A673 (cell line): ENCODE measurements at regions not wholly inside any gene's neighbourhood (a gene's known extent, or its start where the extent isn't known, plus 50 kb on each side); places are given as distances from the start of the nearest gene placed in this dataset.

ENCODE experiments used
- BruUV-seq: library from RNA; stranded (reverse); fragments of 400-500 nt; replicated peaks from 2 replicates; lab custom pipeline; 2021; lab: Mats Ljungman, UMichigan
- CTCF ChIA-PET: fragments of 300-600 bp; sonication (Branson Sonifier 250); formaldehyde crosslinking; loops from one replicate; lab custom pipeline; 2022; ENCODE audit warnings: antibody characterized with exemption; lab: Charles Lee
- POLR2A ChIA-PET: fragments of 300-600 bp; sonication (Branson Sonifier 250); formaldehyde crosslinking; loops from one replicate; lab custom pipeline; 2022; ENCODE audit warnings: antibody characterized with exemption; ENCODE audit not compliant: low non-redundant PET; lab: Charles Lee
- DNase-seq: peaks from one replicate; pipeline ENCODE4 v3.0.0-alpha.2; 2015; ENCODE audit warnings: low spot score
- H3K27ac ChIP-seq: fragments of 200-600 bp; sonication (generic); 2 replicates; pipeline ENCODE4 v1.5.1; 2016; ENCODE audit warnings: mixed run types, low read depth, mild to moderate bottlenecking, mixed read lengths, antibody characterized with exemption, low read length; ENCODE audit not compliant: poor library complexity, severe bottlenecking
- H3K27me3 ChIP-seq: fragments of 200-600 bp; sonication (generic); replicated peaks from 2 replicates; pipeline ENCODE4 v1.6.1; 2017; ENCODE audit warnings: mixed run types, low read depth, mild to moderate bottlenecking, mixed read lengths, antibody characterized with exemption, low read length; ENCODE audit not compliant: insufficient read depth, poor library complexity
- H3K36me3 ChIP-seq: fragments of 200-600 bp; sonication (generic); 2 replicates; pipeline ENCODE4 v1.6.1; 2016; ENCODE audit warnings: mixed run types, mild to moderate bottlenecking, mixed read lengths, antibody characterized with exemption, low read length; ENCODE audit not compliant: insufficient read depth, poor library complexity, severe bottlenecking
- H3K4me1 ChIP-seq: fragments of 200-600 bp; sonication (generic); 2 replicates; pipeline ENCODE4 v1.6.1; 2017; ENCODE audit warnings: mixed run types, mild to moderate bottlenecking, mixed read lengths, antibody characterized with exemption, low read length; ENCODE audit not compliant: insufficient read depth, poor library complexity, severe bottlenecking
- H3K4me3 ChIP-seq: fragments of 200-600 bp; sonication (generic); 2 replicates; pipeline ENCODE4 v1.5.1; 2016; ENCODE audit warnings: low read depth, mixed run types, mild to moderate bottlenecking, mixed read lengths, low read length; ENCODE audit not compliant: poor library complexity, severe bottlenecking
- H3K9me3 ChIP-seq: fragments of 200-600 bp; sonication (generic); 2 replicates; pipeline ENCODE4 v1.6.1; 2016; ENCODE audit warnings: mixed run types, low read depth, mild to moderate bottlenecking, mixed read lengths, antibody characterized with exemption, low read length; ENCODE audit not compliant: poor library complexity, severe bottlenecking
- CTCF ChIP-seq: fragments of 300-800, 200-600 bp; sonication (generic); conservative IDR thresholded peaks from 2 replicates; pipeline ENCODE4 v1.5.1; 2017; ENCODE audit warnings: low read depth, mild to moderate bottlenecking, antibody characterized with exemption, low read length, moderate library complexity, mixed read lengths
- EZH2 ChIP-seq: fragments of 200-600 bp; sonication (generic); IDR thresholded peaks from 2 replicates; pipeline ENCODE4 v1.6.1; 2017; ENCODE audit warnings: borderline replicate concordance, low read depth, mild to moderate bottlenecking, mixed read lengths, antibody characterized with exemption, low read length; ENCODE audit not compliant: poor library complexity, severe bottlenecking
- intact Hi-C: fragments of 100-400 bp; cut with micrococcal nuclease; formaldehyde crosslinking; loops from one replicate; pipeline ENCODE4 v1.10.0; 2022; ENCODE audit not compliant: unreplicated experiment

DNA sequence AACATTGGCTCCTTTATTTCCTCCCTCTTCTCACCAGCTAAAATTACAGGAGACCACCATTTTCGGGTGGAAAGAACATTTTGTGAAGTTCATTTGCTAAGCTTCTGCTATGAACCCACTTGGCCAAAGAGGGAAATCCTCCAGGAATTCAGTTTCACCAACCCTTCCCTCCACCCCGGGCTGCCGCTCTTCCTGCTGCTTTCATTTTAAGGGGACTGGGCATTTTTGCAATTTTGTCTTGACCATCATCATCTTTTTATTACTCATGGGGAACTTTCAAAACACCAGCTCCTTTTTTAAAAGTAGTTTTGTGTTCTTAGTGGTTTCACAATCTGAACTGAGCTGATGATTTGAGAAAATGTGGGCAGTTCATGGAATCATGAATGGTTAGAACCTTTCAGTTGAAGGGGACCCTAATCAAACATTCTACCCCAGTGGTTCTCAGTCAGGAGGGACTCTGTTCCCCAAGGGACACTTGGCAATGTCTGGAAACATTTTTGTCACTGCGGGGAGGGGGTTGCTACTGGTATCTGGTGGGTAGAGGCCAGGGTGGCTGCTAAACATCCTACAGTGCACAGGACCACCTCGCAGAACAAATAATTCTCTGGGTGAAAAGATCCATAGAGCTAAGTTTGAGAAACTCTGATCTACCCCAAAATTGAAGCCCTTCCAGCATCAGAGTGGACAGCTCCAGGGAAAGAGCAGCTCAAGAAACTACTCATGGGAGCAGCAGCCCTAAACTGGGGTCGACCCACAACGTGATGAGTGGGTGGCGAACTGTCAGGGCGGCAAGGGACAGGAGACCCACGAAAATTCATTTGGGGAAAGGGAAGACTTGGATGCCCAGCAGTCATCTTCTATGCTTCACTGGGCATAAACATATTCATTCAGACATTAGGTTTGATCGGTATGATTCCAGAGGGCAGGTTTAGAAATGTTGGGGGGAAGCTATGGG lies 92.9 kb downstream of the ACKR3 start:
- Histone ChIP-seq H3K9me3 (no peaks in the 10 kb centered on the region), H3K27ac (no peak overlapping the region), H3K27me3 (peaks cover 55% of the 10 kb centered on the region), H3K36me3 (no peaks in the 10 kb centered on the region), H3K4me3 (no peak overlapping the region), H3K4me1 (no peaks in the 10 kb centered on the region)
- POLR2A ChIA-PET, result no interaction called here
- TF ChIP-seq EZH2 (no peak), CTCF (no peak)
- CTCF ChIA-PET, result no interaction called here
- no peak for DNase-seq
- intact Hi-C loops, result no loop called here
- no TSS peak for BruUV-seq

DNA sequence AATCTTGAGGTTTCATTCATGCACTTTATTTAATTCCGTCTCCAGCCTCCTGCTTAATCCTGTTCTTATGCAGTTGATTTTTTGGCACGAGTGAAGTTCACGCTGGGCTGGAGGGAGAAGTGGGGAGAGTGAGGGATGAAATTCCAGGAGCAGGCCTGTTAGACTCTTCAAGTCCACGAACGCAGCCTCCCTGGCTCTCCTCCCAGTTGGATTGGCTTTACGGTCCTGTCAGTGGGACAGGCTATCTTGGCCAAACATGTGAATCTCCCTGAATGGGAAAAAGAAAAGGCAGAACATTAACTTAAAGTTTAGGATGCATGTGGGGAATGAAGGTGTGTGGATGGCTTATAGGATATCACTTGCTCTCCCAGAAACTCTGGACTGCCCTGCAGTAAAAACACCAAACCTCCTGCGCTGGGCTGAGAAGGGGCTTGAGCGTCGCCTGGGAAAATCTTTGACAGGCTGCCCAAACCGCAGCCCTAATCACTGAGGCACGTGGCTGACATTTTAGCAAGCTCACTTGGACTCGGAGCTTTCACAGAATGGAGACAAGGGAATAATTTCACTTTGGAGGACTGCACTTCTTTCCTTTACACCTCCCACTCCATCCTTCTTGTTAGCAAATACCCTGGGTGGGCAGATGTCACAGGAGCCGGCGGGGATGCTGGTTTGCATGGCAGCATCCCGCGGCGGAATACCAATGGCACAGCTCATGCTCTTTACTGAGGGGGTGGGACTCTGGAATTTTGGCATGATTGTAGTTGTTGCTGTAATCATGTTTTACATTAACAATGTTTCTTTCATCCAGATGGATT lies 93.9 kb downstream of the ACKR3 start:
- H3K4me1 ChIP-seq, result no peaks in the 10 kb centered on the region
- H3K27me3 ChIP-seq, result peaks cover 49% of the 10 kb centered on the region
- intact Hi-C loops, result no loop called here
- TF ChIP-seq EZH2 (no peak), CTCF (no peak)
- H3K9me3 ChIP-seq, result no peaks in the 10 kb centered on the region
- H3K4me3 ChIP-seq, result no peak overlapping the region
- no peak overlapping the region for H3K27ac ChIP-seq
- H3K36me3 ChIP-seq, result no peaks in the 10 kb centered on the region
- POLR2A ChIA-PET, result no interaction called here
- no TSS peak for BruUV-seq
- CTCF ChIA-PET, result no interaction called here
- no peak for DNase-seq

- H3K27ac ChIP-seq, result no peak overlapping the region
- intact Hi-C loops, result no loop called here
- H3K36me3 ChIP-seq, result no peaks in the 10 kb centered on the region
- no peaks in the 10 kb centered on the region for H3K4me1 ChIP-seq
- DNase-seq, result no peak
- no peak for TF ChIP-seq CTCF
- no peak for TF ChIP-seq EZH2
- peaks cover 46% of the 10 kb centered on the region for H3K27me3 ChIP-seq
- H3K9me3 ChIP-seq, result no peaks in the 10 kb centered on the region
- CTCF ChIA-PET, result no interaction called here
- POLR2A ChIA-PET, result no interaction called here
- no peak overlapping the region for H3K4me3 ChIP-seq
- no TSS peak for BruUV-seq
These were observed 94.5 kb downstream of the ACKR3 start for GRCh38 chr2:236664136-236664535.
